Suprapubic skin (tissue), 4 donors: ENCODE measurements at regions not wholly inside any gene's neighbourhood (a gene's known extent, or its start where the extent isn't known, plus 50 kb on each side); places are given as distances from the start of the nearest gene placed in this dataset.

ENCODE experiments used
- CTCF ChIP-seq, 2 donors: fragments of 200-600 bp in 1 of 2; fragments of 450-650 bp in 1 of 2; sonication (generic) in 1 of 2; IDR thresholded peaks; one replicate each; pipeline ENCODE4 v1.5.1; 2016 to 2019; ENCODE audit warnings: antibody characterized with exemption in 2 of 2, mild to moderate bottlenecking in 1 of 2, moderate library complexity in 1 of 2
- EP300 ChIP-seq: sonication (generic); formaldehyde crosslinking; IDR thresholded peaks from one replicate; pipeline ENCODE4 v1.6.1; 2017; ENCODE audit warnings: antibody characterized with exemption
- POLR2A ChIP-seq, 2 donors: fragments of 450-650 bp; IDR thresholded peaks; one replicate each; pipeline ENCODE4 v1.6.1; 2017; ENCODE audit warnings: antibody characterized with exemption in 2 of 2, mild to moderate bottlenecking in 2 of 2, moderate library complexity in 2 of 2
- POLR2AphosphoS5 ChIP-seq, 3 donors: sonication (generic); formaldehyde crosslinking; IDR thresholded peaks; one replicate each; pipeline ENCODE4 v1.6.1; 2017; ENCODE audit warnings: antibody characterized with exemption in 3 of 3

- TF ChIP-seq CTCF (IDR thresholded peaks at IDR 0.05) (no peak), EP300 (no peak), POLR2A (IDR thresholded peaks at IDR 0.05) (no peak), POLR2AphosphoS5 (IDR thresholded peaks at IDR 0.05) (no peak)
Observed at GRCh38 chr3:22907796-22908195, 295.3 kb upstream of the UBE2E2 start.
